ENCODE measurements at regions not wholly inside any gene's neighbourhood (a gene's known extent, or its start where the extent isn't known, plus 50 kb on each side); places are given as distances from the start of the nearest gene placed in this dataset.
A peak's percentile ranks its signal among the peaks of the same experiment; 100 is the strongest.

DNA sequence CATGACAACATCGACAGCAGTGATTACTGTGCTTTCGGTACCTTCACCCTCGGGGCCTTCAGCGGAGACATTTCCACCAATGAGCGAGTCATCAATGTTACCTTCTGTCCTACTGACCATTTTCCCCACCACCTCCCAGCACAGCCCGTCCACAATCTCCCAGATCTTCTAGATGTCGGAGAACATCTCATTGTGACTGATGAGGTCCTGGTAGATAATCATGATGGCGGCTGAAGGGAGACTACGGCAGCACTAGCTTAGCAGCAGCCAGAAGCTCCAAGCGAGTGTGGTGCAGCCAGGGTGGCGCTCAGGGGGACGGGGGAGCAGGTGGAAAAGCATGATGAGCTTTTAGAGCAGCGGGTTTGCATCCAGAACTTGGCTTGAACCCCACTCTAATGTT, 379.0 kb downstream of the TLR4 start:
- H3K9me3 ChIP-seq (ENCODE audit: control insufficient read depth in 2 of 3, insufficient read depth in 1 of 3, low read length in 3 of 3): no peaks in the 10 kb centered on the region
- FAIRE-seq (no peak), DNase-seq (peak in 1 of 5 donors; percentile 51)
- intact Hi-C loops (cut with DNase I): no loop called here
- no peak overlapping the region for H3K9ac ChIP-seq (ENCODE audit: low read length in 3 of 3)
- H3K27me3 ChIP-seq (ENCODE audit: control insufficient read depth, insufficient read depth, low read length): no peaks in the 10 kb centered on the region
- H3K27ac ChIP-seq (ENCODE audit: low read depth in 2 of 2, low read length in 2 of 2): no peak overlapping the region
- H3K4me1 ChIP-seq (ENCODE audit: control insufficient read depth in 2 of 3, insufficient read depth in 2 of 3, low read depth in 1 of 3, low read length in 3 of 3): no peaks in the 10 kb centered on the region
- TF ChIP-seq, protein P1, sequence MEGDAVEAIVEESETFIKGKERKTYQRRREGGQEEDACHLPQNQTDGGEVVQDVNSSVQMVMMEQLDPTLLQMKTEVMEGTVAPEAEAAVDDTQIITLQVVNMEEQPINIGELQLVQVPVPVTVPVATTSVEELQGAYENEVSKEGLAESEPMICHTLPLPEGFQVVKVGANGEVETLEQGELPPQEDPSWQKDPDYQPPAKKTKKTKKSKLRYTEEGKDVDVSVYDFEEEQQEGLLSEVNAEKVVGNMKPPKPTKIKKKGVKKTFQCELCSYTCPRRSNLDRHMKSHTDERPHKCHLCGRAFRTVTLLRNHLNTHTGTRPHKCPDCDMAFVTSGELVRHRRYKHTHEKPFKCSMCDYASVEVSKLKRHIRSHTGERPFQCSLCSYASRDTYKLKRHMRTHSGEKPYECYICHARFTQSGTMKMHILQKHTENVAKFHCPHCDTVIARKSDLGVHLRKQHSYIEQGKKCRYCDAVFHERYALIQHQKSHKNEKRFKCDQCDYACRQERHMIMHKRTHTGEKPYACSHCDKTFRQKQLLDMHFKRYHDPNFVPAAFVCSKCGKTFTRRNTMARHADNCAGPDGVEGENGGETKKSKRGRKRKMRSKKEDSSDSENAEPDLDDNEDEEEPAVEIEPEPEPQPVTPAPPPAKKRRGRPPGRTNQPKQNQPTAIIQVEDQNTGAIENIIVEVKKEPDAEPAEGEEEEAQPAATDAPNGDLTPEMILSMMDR (IDR thresholded peaks at IDR 0.05; ENCODE audit: borderline replicate concordance, extremely low read depth, insufficient read depth): no peak
- H3K36me3 ChIP-seq (ENCODE audit: control insufficient read depth in 2 of 3, insufficient read depth in 3 of 3, low read length in 3 of 3): no peaks in the 10 kb centered on the region
- H3K4me3 ChIP-seq (ENCODE audit: low read length in 3 of 3): no peak overlapping the region

DNA sequence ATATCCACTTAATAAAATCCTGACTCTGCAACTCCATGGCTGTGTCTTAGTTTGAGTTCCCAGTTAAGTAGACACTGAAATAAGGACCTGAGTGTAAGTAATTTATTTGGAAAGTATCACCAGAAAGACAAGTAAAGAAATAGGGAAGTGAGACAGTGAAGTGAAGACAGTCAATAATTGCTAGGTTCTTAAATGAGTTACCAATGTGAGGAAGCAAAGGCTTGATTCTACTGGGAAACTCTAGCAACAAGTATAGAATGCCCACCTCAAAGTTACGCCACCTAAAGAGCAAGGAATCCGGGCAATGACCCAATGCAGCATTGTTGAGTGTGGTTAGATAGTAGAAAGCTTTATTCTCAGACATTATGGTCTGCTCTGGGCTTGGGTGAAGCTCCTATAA, 383.9 kb downstream of the TLR4 start:
- DNase-seq (no peak), FAIRE-seq (no peak)
- H3K9ac ChIP-seq (ENCODE audit: low read length in 3 of 3): no peak overlapping the region
- no peaks in the 10 kb centered on the region for H3K27me3 ChIP-seq (ENCODE audit: control insufficient read depth, insufficient read depth, low read length)
- H3K4me1 ChIP-seq (ENCODE audit: control insufficient read depth in 2 of 3, insufficient read depth in 2 of 3, low read depth in 1 of 3, low read length in 3 of 3): no peaks in the 10 kb centered on the region
- intact Hi-C loops (cut with DNase I): no loop called here
- no peak overlapping the region for H3K4me3 ChIP-seq (ENCODE audit: low read length in 3 of 3)
- H3K36me3 ChIP-seq (ENCODE audit: control insufficient read depth in 2 of 3, insufficient read depth in 3 of 3, low read length in 3 of 3): no peaks in the 10 kb centered on the region
- no peak overlapping the region for H3K27ac ChIP-seq (ENCODE audit: low read depth in 2 of 2, low read length in 2 of 2)
- no peaks in the 10 kb centered on the region for H3K9me3 ChIP-seq (ENCODE audit: control insufficient read depth in 2 of 3, insufficient read depth in 1 of 3, low read length in 3 of 3)
- TF ChIP-seq, protein P1 (IDR thresholded peaks at IDR 0.05; ENCODE audit: borderline replicate concordance, extremely low read depth, insufficient read depth): no peak

DNA sequence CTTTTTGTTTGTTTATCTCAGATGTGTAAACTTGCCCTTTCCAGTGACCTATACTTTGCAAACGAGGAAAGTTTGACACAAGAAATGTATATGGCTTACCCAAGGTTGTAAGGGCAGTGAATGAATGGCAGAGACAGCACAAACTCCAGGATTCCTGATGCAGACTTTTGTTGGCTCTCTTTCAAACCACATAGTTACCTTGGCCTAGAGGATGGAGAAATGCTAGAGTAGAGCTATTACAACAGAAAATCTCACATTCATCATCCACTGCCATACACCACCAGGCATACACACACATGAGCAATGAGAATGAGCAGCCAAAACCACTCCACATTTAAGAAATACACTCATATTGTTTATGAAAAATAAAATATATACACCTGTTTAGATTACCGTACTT, 387.0 kb downstream of the TLR4 start:
- no peaks in the 10 kb centered on the region for H3K36me3 ChIP-seq (ENCODE audit: control insufficient read depth in 2 of 3, insufficient read depth in 3 of 3, low read length in 3 of 3)
- H3K9me3 ChIP-seq (ENCODE audit: control insufficient read depth in 2 of 3, insufficient read depth in 1 of 3, low read length in 3 of 3): no peaks in the 10 kb centered on the region
- FAIRE-seq: no peak
- H3K27ac ChIP-seq (ENCODE audit: low read depth in 2 of 2, low read length in 2 of 2): no peak overlapping the region
- no peak overlapping the region for H3K9ac ChIP-seq (ENCODE audit: low read length in 3 of 3)
- TF ChIP-seq, protein P1 (IDR thresholded peaks at IDR 0.05; ENCODE audit: borderline replicate concordance, extremely low read depth, insufficient read depth): no peak
- no peaks in the 10 kb centered on the region for H3K27me3 ChIP-seq (ENCODE audit: control insufficient read depth, insufficient read depth, low read length)
- H3K4me1 ChIP-seq (ENCODE audit: control insufficient read depth in 2 of 3, insufficient read depth in 2 of 3, low read depth in 1 of 3, low read length in 3 of 3): no peaks in the 10 kb centered on the region
- intact Hi-C loops (cut with DNase I): no loop called here
- H3K4me3 ChIP-seq (ENCODE audit: low read length in 3 of 3): no peak overlapping the region
- no peak for DNase-seq
